A549 (cell line): ENCODE measurements at regions not wholly inside any gene's neighbourhood (a gene's known extent, or its start where the extent isn't known, plus 50 kb on each side); places are given as distances from the start of the nearest gene placed in this dataset.
A peak's percentile ranks its signal among the peaks of the same experiment; 100 is the strongest.

Experiments used
- ATAC-seq, 2 experiments: fragments of 200-7000 bp in 1 of 2; fragments of >200 bp in 1 of 2; cut with Nextera tagmentation in 1 of 2; cut with Tn5 transposase in 1 of 2; 3 replicates each; pipeline versions ENCODE4 v1.8.0 to v1.9.1; 2018 to 2020; ENCODE audit warnings: mild to moderate bottlenecking in 1 of 2, moderate library complexity in 1 of 2
- CTCF ChIA-PET: fragments of 300-600 bp; sonication (Branson Sonifier 250); formaldehyde crosslinking; extraction: SDS; loops from one replicate; lab custom pipeline; 2021; ENCODE audit warnings: antibody characterized with exemption, inconsistent platforms; lab: Yijun Ruan, JAX
- POLR2A ChIA-PET: fragments of 350-600 bp; formaldehyde crosslinking; extraction: SDS; loops from one replicate; lab custom pipeline; 2021; ENCODE audit warnings: antibody characterized with exemption, inconsistent platforms; lab: Yijun Ruan, JAX
- DNase-seq, 2 experiments: peaks; one replicate each; pipeline versions ENCODE4 v3.0.0 to v3.0.0-alpha.2; 2011 to 2016; ENCODE audit warnings: low read depth in 1 of 2, low spot score in 1 of 2
- FAIRE-seq: peaks from 2 replicates; lab custom pipeline; 2011; peaks lifted over from hg19 to GRCh38; lab: Jason Lieb, UNC
- H3K27ac ChIP-seq, 2 experiments: fragments of >200 bp; sonication (Bioruptor Twin); formaldehyde crosslinking; 3 replicates each; pipeline ENCODE4 v1.5.1; 2016 to 2017
- H3K4me1 ChIP-seq: fragments of >200 bp; sonication (Bioruptor Twin); formaldehyde crosslinking; 3 replicates; pipeline ENCODE4 v1.6.1; 2016
- H3K4me2 ChIP-seq: fragments of >200 bp; sonication (Bioruptor Twin); formaldehyde crosslinking; 3 replicates; pipeline ENCODE4 v1.6.1; 2016
- H3K4me3 ChIP-seq: fragments of >200 bp; sonication (Bioruptor Twin); formaldehyde crosslinking; 3 replicates; pipeline ENCODE4 v1.5.1; 2016
- H3K9me3 ChIP-seq: fragments of >200 bp; sonication (Bioruptor Twin); formaldehyde crosslinking; 3 replicates; pipeline ENCODE4 v1.6.1; 2016
- CHD2 ChIP-seq: fragments of 150-350 bp; IDR thresholded peaks from 2 replicates; pipeline ENCODE4 v1.6.1; 2014; ENCODE audit warnings: low read length; ENCODE audit not compliant: partially characterized antibody
- CHD4 ChIP-seq: fragments of 200-600 bp; sonication (generic); IDR thresholded peaks from 2 replicates; pipeline ENCODE4 v1.6.1; 2016; ENCODE audit warnings: antibody characterized with exemption, mild to moderate bottlenecking, borderline replicate concordance
- ESRRA ChIP-seq: fragments of 150-350 bp; IDR thresholded peaks from 2 replicates; pipeline ENCODE4 v1.6.1; 2014; ENCODE audit warnings: mild to moderate bottlenecking, low read length, borderline replicate concordance
- FOSB ChIP-seq: fragments of 250-450 bp; sonication (Bioruptor Pico); IDR thresholded peaks from 2 replicates; pipeline ENCODE4 v1.5.0; 2020; ENCODE audit warnings: mild to moderate bottlenecking, moderate library complexity
- FOXS1 ChIP-seq: fragments of 250-450 bp; sonication (Bioruptor Pico); IDR thresholded peaks from 2 replicates; pipeline ENCODE4 v1.5.0; 2020; ENCODE audit warnings: mild to moderate bottlenecking, moderate library complexity
- GATA3 ChIP-seq: IDR thresholded peaks from 2 replicates; pipeline ENCODE4 v1.6.1; 2012; ENCODE audit warnings: borderline replicate concordance
- HOXB5 ChIP-seq: fragments of 250-450 bp; sonication (Bioruptor Pico); IDR thresholded peaks from 2 replicates; pipeline ENCODE4 v1.5.0; 2020; ENCODE audit warnings: mild to moderate bottlenecking, moderate library complexity
- KDM5A ChIP-seq: fragments of 200-600 bp; sonication (generic); IDR thresholded peaks from 2 replicates; pipeline ENCODE4 v1.6.1; 2016; ENCODE audit warnings: antibody characterized with exemption, mild to moderate bottlenecking
- MAFK ChIP-seq: fragments of 450-650 bp; IDR thresholded peaks from 2 replicates; pipeline ENCODE4 v1.6.1; 2014; ENCODE audit not compliant: partially characterized antibody
- MAZ ChIP-seq: fragments of 150-350 bp; IDR thresholded peaks from 2 replicates; pipeline ENCODE4 v1.6.1; 2014; ENCODE audit warnings: antibody characterized with exemption, low read depth, low read length, borderline replicate concordance
- MYC ChIP-seq: IDR thresholded peaks from 2 replicates; pipeline ENCODE4 v1.6.1; 2012; ENCODE audit warnings: mild to moderate bottlenecking, inconsistent platforms, low read length, improper control_type of control experiment, borderline replicate concordance
- NFE2L2 ChIP-seq: fragments of 150-350 bp; conservative IDR thresholded peaks from 2 replicates; pipeline ENCODE4 v1.6.1; 2014; ENCODE audit warnings: low read length
- PHF8 ChIP-seq: fragments of 200-600 bp; sonication (generic); IDR thresholded peaks from 2 replicates; pipeline ENCODE4 v1.6.1; 2016; ENCODE audit warnings: low read depth, mild to moderate bottlenecking, antibody characterized with exemption, moderate library complexity, borderline replicate concordance
- POLR2AphosphoS2 ChIP-seq: conservative IDR thresholded peaks from 2 replicates; pipeline ENCODE4 v1.6.1; 2012; ENCODE audit warnings: low read length, improper control_type of control experiment, inconsistent platforms
- RARB ChIP-seq: fragments of 250-450 bp; sonication (Bioruptor Pico); IDR thresholded peaks from 2 replicates; pipeline ENCODE4 v1.8.0; 2021; ENCODE audit warnings: mild to moderate bottlenecking, moderate library complexity
- RCOR1 ChIP-seq: fragments of 150-350 bp; IDR thresholded peaks from 2 replicates; pipeline ENCODE4 v1.6.1; 2014; ENCODE audit warnings: antibody characterized with exemption, low read length, low read depth
- RNF2 ChIP-seq: fragments of 200-600 bp; sonication (generic); IDR thresholded peaks from 2 replicates; pipeline ENCODE4 v1.6.1; 2016; ENCODE audit warnings: low read depth, mild to moderate bottlenecking, antibody characterized with exemption, moderate library complexity, borderline replicate concordance
- ZC3H11A ChIP-seq: fragments of 450-650 bp; IDR thresholded peaks from 2 replicates; pipeline ENCODE4 v1.6.1; 2014; ENCODE audit warnings: antibody characterized with exemption, mild to moderate bottlenecking
- ZFP36 ChIP-seq: fragments of 450-650 bp; IDR thresholded peaks from 2 replicates; pipeline ENCODE4 v1.6.1; 2014; ENCODE audit warnings: borderline replicate concordance; ENCODE audit not compliant: partially characterized antibody
- WGBS: methylation state at CpG from one replicate; pipeline ENCODE4 v1.1.6; 2017; ENCODE audit errors: missing lambda C conversion rate; 5-methylcytosine and 5-hydroxymethylcytosine counted together
- TF ChIP-seq, protein P1 (sequence below): fragments of 200-600 bp; sonication (generic); IDR thresholded peaks from 2 replicates; pipeline ENCODE4 v1.6.1; 2016; ENCODE audit warnings: antibody characterized with exemption, mild to moderate bottlenecking, moderate library complexity
- TF ChIP-seq, protein P2 (sequence below): fragments of 150-350 bp; IDR thresholded peaks from 2 replicates; pipeline ENCODE4 v1.6.1; 2014; ENCODE audit warnings: low read depth, mild to moderate bottlenecking, low read length
- TF ChIP-seq, protein P3 (sequence below): fragments of 250-450 bp; sonication (Bioruptor Pico); IDR thresholded peaks from 2 replicates; pipeline ENCODE4 v1.5.0; 2021; ENCODE audit warnings: mild to moderate bottlenecking, moderate library complexity, borderline replicate concordance
- TF ChIP-seq, protein P4 (sequence below): fragments of >200 bp; sonication (Bioruptor Twin); formaldehyde crosslinking; IDR thresholded peaks from 3 replicates; pipeline ENCODE4 v1.6.1; 2016

DNA sequence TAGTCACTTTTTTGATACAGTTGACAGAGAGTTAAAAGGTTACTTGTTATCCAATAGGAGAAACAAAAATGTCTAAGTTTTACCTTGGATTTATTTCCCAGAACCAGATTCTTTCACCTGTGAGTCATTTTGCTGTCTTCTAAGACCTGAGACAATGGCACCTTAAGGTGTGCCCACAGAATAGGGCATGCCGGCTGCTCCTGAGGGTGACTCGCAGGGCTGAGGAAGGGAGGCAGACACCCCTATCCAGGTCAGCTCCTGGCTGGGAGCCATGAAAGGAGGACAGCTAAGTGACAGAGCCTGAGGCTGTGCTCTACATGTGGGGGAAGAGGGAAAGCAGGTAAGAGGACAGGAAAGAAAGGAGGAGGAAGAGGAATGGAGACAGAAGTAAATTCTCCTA, 67.8 kb downstream of the RASSF10 start:
- Histone ChIP-seq H3K4me2 (peak overlapping the region; percentile 33; the same call in 1 of the 3 replicates), H3K4me3 (no peak overlapping the region), H3K27ac (peak overlapping the region in 1 of 2 experiments; percentile 87; a peak in 4 of 6 replicates), H3K9me3 (no peaks in the 10 kb centered on the region), H3K4me1 (peaks cover 38% of the 10 kb centered on the region)
- DNase-seq (peak in 1 of 2 experiments; percentile 36), ATAC-seq (no peak), FAIRE-seq (no peak)
- CTCF ChIA-PET = interaction anchor here (1.0 kb wide), 1 partner anchor 111 kb away, joined by 4 read pairs; no protein-coding TSS in a partner anchor
- POLR2A ChIA-PET = no interaction called here
- TF ChIP-seq, protein P1, sequence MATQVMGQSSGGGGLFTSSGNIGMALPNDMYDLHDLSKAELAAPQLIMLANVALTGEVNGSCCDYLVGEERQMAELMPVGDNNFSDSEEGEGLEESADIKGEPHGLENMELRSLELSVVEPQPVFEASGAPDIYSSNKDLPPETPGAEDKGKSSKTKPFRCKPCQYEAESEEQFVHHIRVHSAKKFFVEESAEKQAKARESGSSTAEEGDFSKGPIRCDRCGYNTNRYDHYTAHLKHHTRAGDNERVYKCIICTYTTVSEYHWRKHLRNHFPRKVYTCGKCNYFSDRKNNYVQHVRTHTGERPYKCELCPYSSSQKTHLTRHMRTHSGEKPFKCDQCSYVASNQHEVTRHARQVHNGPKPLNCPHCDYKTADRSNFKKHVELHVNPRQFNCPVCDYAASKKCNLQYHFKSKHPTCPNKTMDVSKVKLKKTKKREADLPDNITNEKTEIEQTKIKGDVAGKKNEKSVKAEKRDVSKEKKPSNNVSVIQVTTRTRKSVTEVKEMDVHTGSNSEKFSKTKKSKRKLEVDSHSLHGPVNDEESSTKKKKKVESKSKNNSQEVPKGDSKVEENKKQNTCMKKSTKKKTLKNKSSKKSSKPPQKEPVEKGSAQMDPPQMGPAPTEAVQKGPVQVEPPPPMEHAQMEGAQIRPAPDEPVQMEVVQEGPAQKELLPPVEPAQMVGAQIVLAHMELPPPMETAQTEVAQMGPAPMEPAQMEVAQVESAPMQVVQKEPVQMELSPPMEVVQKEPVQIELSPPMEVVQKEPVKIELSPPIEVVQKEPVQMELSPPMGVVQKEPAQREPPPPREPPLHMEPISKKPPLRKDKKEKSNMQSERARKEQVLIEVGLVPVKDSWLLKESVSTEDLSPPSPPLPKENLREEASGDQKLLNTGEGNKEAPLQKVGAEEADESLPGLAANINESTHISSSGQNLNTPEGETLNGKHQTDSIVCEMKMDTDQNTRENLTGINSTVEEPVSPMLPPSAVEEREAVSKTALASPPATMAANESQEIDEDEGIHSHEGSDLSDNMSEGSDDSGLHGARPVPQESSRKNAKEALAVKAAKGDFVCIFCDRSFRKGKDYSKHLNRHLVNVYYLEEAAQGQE = no peak
- TF ChIP-seq HOXB5 (no peak), CHD2 (no peak), ZC3H11A (no peak), PHF8 (no peak), ESRRA (no peak), MYC (no peak), NFE2L2 (no peak), FOXS1 (CRISPR knock-in tag) (no peak), MAFK (no peak), FOSB (CRISPR knock-in tag) (no peak), RNF2 (no peak)
- TF ChIP-seq, protein P2, sequence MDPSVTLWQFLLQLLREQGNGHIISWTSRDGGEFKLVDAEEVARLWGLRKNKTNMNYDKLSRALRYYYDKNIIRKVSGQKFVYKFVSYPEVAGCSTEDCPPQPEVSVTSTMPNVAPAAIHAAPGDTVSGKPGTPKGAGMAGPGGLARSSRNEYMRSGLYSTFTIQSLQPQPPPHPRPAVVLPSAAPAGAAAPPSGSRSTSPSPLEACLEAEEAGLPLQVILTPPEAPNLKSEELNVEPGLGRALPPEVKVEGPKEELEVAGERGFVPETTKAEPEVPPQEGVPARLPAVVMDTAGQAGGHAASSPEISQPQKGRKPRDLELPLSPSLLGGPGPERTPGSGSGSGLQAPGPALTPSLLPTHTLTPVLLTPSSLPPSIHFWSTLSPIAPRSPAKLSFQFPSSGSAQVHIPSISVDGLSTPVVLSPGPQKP = no peak
- TF ChIP-seq, protein P3, sequence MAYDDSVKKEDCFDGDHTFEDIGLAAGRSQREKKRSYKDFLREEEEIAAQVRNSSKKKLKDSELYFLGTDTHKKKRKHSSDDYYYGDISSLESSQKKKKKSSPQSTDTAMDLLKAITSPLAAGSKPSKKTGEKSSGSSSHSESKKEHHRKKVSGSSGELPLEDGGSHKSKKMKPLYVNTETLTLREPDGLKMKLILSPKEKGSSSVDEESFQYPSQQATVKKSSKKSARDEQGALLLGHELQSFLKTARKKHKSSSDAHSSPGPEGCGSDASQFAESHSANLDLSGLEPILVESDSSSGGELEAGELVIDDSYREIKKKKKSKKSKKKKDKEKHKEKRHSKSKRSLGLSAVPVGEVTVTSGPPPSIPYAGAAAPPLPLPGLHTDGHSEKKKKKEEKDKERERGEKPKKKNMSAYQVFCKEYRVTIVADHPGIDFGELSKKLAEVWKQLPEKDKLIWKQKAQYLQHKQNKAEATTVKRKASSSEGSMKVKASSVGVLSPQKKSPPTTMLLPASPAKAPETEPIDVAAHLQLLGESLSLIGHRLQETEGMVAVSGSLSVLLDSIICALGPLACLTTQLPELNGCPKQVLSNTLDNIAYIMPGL (CRISPR knock-in tag) = no peak
- TF ChIP-seq, protein P4, sequence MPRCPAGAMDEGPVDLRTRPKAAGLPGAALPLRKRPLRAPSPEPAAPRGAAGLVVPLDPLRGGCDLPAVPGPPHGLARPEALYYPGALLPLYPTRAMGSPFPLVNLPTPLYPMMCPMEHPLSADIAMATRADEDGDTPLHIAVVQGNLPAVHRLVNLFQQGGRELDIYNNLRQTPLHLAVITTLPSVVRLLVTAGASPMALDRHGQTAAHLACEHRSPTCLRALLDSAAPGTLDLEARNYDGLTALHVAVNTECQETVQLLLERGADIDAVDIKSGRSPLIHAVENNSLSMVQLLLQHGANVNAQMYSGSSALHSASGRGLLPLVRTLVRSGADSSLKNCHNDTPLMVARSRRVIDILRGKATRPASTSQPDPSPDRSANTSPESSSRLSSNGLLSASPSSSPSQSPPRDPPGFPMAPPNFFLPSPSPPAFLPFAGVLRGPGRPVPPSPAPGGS = no peak
- 22% methylated on average over 2 of the region's 2 CpGs for WGBS

DNA sequence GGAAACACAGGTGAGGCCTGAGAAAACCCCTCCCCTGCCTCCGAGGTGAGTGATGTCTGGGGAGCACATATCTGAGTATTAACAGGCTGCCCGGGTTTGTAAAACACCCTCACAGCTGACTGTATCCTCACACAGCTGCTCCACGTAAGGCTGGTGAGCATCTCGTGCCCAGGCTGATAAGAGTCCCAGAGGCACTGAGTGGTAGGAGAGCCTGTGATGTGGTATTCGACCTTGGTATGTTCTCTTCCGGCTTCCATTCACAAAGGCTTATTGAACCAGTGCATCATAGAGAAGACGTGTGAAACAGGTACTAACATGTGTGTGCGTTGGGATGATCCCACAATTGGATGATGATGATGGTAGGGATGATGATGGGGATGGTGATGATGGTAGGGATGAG, 71.7 kb downstream of the RASSF10 start:
- ATAC-seq (no peak), FAIRE-seq (no peak), DNase-seq (no peak)
- 68% methylated on average over 8 of the region's 8 CpGs for WGBS
- Histone ChIP-seq H3K4me3 (no peak overlapping the region), H3K9me3 (no peaks in the 10 kb centered on the region; the same call in 2 of the 3 replicates), H3K4me2 (no peak overlapping the region), H3K4me1 (peaks cover 16% of the 10 kb centered on the region; the same call in 2 of the 3 replicates), H3K27ac (no peak overlapping the region)
- POLR2A ChIA-PET = no interaction called here
- CTCF ChIA-PET = interaction anchor here (0.6 kb wide), 1 partner anchor 1411 kb away, joined by 3 read pairs; no protein-coding TSS in a partner anchor
- TF ChIP-seq HOXB5 (no peak), MAZ (no peak), KDM5A (no peak), CHD4 (no peak), FOSB (CRISPR knock-in tag) (no peak), ZC3H11A (no peak), POLR2AphosphoS2 (no peak), ZFP36 (no peak), RARB (CRISPR knock-in tag) (no peak), RCOR1 (no peak), GATA3 (no peak)
- TF ChIP-seq, protein P4 = no peak
- TF ChIP-seq, protein P1 = no peak
